ENCODE measurements at regions not wholly inside any gene's neighbourhood (a gene's known extent, or its start where the extent isn't known, plus 50 kb on each side); places are given as distances from the start of the nearest gene placed in this dataset.

DNA sequence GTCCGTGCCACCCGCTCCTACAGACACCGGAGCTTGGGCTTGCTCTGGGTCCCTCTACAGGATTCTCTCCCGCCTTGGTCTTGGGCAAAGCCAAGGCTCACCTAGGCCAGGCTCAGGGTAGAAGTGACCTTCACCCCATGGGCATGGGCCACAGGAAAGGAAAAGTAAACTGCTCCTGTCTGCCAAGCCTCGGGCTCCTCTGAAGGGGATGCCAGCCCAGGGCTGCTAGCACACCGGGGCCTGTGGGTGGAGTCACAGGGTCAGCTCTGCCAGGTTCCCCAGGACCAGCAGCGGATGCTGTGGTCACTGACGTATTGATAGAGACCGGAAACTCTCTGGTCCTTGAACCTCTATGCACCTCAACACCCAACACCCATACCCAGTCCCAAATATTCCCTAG lies 222.7 kb upstream of the MGMT start:
- TF ChIP-seq, protein P1, sequence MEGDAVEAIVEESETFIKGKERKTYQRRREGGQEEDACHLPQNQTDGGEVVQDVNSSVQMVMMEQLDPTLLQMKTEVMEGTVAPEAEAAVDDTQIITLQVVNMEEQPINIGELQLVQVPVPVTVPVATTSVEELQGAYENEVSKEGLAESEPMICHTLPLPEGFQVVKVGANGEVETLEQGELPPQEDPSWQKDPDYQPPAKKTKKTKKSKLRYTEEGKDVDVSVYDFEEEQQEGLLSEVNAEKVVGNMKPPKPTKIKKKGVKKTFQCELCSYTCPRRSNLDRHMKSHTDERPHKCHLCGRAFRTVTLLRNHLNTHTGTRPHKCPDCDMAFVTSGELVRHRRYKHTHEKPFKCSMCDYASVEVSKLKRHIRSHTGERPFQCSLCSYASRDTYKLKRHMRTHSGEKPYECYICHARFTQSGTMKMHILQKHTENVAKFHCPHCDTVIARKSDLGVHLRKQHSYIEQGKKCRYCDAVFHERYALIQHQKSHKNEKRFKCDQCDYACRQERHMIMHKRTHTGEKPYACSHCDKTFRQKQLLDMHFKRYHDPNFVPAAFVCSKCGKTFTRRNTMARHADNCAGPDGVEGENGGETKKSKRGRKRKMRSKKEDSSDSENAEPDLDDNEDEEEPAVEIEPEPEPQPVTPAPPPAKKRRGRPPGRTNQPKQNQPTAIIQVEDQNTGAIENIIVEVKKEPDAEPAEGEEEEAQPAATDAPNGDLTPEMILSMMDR (IDR thresholded peaks at IDR 0.05), result no peak

DNA sequence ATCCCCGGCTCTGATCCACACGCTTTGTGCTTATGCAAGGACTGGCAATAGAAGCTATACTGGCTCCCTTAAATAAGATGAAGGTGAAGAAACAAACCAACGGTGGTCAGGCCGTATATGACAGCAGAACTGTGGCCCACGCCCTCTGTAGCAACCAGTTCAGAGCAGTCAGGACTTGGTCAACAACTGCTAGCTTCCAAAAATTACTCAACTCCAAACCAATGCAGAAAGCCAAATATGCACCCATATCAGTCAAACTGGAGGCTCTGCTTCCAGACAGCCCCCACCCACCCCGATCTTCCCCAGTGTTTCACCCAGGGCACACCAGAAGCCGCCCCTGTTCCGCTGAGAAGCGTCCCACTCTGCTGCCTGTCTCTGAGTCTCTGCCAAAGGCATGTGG lies 222.3 kb upstream of the MGMT start:
- H3K27me3 ChIP-seq, result no peaks in the 10 kb centered on the region
- no peaks in the 10 kb centered on the region for H3K36me3 ChIP-seq
- TF ChIP-seq, protein P1 (IDR thresholded peaks at IDR 0.05), result no peak
- H3K27ac ChIP-seq, result no peak overlapping the region
- H3K4me1 ChIP-seq (ENCODE audit: control insufficient read depth in 1 of 2, insufficient read depth in 1 of 2, low read depth in 1 of 2, low read length in 1 of 2), result no peaks in the 10 kb centered on the region
- no peak overlapping the region for H3K4me3 ChIP-seq (ENCODE audit: low read depth in 1 of 2, low read length in 1 of 2)
- H3K9me3 ChIP-seq, result no peaks in the 10 kb centered on the region

More for the DNA sequence above, 222.7 kb upstream of the MGMT start:
- Histone ChIP-seq H3K4me3 (ENCODE audit: low read depth in 1 of 2, low read length in 1 of 2) (no peak overlapping the region), H3K36me3 (no peaks in the 10 kb centered on the region), H3K27me3 (no peaks in the 10 kb centered on the region), H3K27ac (no peak overlapping the region), H3K4me1 (ENCODE audit: control insufficient read depth in 1 of 2, insufficient read depth in 1 of 2, low read depth in 1 of 2, low read length in 1 of 2) (no peaks in the 10 kb centered on the region), H3K9me3 (no peaks in the 10 kb centered on the region)

DNA sequence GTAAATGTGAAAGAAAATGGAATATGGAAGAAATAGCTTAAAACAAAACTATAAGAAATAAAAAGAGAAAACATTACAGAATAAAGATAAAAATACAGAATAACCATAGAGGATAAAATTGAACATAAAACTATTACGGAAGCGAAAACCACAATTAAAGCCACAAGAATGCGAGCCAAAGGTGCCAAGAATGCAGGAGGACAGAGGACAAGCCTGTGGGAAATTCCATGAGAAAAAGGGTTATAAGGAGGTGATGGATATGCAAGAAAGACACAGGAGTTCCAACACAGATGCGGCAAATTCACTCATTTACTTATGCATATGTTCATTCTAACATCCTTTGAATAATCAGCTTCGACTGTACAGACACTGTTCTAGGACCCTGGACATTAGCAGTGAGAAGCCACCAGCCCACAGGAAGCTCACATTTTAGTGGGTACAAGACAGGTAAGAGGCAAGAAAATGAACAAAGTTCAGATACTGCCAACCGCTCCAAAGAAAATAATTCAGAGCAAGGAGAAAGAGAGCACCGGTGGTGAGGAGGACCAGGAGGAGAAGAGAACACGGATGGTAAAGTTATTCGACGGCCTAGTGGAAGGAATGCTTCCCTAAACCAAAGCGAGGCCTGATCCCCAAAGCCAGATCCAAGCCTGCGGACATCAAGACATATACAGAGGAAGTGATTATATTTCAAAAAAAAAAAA lies 213.7 kb upstream of the MGMT start:
- Histone ChIP-seq H3K36me3 (no peaks in the 10 kb centered on the region), H3K4me3 (ENCODE audit: low read depth in 1 of 2, low read length in 1 of 2) (no peak overlapping the region), H3K27ac (no peak overlapping the region), H3K27me3 (no peaks in the 10 kb centered on the region), H3K9me3 (no peaks in the 10 kb centered on the region), H3K4me1 (ENCODE audit: control insufficient read depth in 1 of 2, insufficient read depth in 1 of 2, low read depth in 1 of 2, low read length in 1 of 2) (no peaks in the 10 kb centered on the region)
- TF ChIP-seq, protein P1 (IDR thresholded peaks at IDR 0.05), result no peak

DNA sequence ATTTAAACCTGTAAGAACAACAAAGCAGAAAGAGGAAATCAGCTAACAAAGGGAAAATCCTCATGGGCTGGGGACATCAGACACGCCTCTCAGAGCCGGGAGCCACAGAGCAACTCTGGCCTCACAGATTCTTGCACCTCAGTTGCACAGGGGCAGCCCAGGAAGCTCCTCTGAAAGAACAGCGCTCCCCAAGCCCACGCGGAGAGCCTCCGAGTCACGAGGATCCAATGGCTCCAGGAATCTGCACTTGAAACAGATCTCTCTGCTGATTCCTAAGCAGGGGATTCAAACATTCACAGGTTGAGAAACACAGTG lies 213.2 kb upstream of the MGMT start:
- no peak overlapping the region for H3K4me3 ChIP-seq (ENCODE audit: low read depth in 1 of 2, low read length in 1 of 2)
- TF ChIP-seq, protein P1 (IDR thresholded peaks at IDR 0.05), result no peak
- no peak overlapping the region for H3K27ac ChIP-seq
- no peaks in the 10 kb centered on the region for H3K9me3 ChIP-seq
- no peaks in the 10 kb centered on the region for H3K27me3 ChIP-seq
- H3K36me3 ChIP-seq, result no peaks in the 10 kb centered on the region
- H3K4me1 ChIP-seq (ENCODE audit: control insufficient read depth in 1 of 2, insufficient read depth in 1 of 2, low read depth in 1 of 2, low read length in 1 of 2), result no peaks in the 10 kb centered on the region

DNA sequence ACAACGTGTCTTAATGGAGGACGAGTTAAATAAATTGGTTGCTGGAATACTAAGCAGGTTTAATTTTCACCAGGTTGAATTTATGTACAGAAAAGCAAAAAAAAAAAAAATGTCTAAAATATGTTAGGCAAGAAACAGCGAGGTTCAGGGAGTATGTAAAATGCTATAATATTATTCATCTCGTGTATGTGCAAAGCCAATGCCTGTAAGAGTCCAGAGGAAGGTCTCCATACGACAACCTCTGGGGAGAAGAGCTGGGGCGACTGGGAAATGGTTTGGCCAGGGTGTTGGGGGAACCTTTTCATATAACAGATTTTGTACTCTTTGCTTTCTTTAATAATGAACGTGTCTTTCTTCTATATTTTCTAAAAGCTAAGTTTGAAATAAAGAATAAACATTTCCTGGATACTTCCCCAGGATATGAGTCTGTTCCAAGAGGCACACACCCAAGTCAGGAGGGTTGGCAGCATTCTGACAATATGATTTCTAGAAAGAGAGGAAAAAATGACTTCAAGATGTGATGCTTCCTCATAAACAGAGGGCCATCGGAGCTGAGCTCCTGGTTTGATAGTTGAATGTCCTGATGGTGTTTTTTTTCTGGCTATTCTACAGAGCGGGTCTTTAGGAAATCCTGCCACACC lies 208.6 kb upstream of the MGMT start:
- TF ChIP-seq, protein P1 (IDR thresholded peaks at IDR 0.05), result no peak
- Histone ChIP-seq H3K27ac (no peak overlapping the region), H3K9me3 (no peaks in the 10 kb centered on the region), H3K4me3 (ENCODE audit: low read depth in 1 of 2, low read length in 1 of 2) (no peak overlapping the region), H3K4me1 (ENCODE audit: control insufficient read depth in 1 of 2, insufficient read depth in 1 of 2, low read depth in 1 of 2, low read length in 1 of 2) (no peaks in the 10 kb centered on the region), H3K27me3 (no peaks in the 10 kb centered on the region), H3K36me3 (no peaks in the 10 kb centered on the region)
